Dendritic cell treated with granulocyte-macrophage colony-stimulating factor and Interleukin-4, amounts not matched to agents 40 ng/mL and 50 ng/mL, for 4 days (primary cell): ENCODE measurements at regions not wholly inside any gene's neighbourhood (a gene's known extent, or its start where the extent isn't known, plus 50 kb on each side); places are given as distances from the start of the nearest gene placed in this dataset.

Experiments
- H3K27ac Mint-ChIP-seq: one replicate; pipeline ENCODE4 v1.8.0; 2022; ENCODE audit warnings: mild to moderate bottlenecking, mixed read lengths
- H3K27me3 Mint-ChIP-seq: one replicate; pipeline ENCODE4 v1.8.0; 2022; ENCODE audit warnings: mild to moderate bottlenecking, mixed read lengths
- H3K36me3 Mint-ChIP-seq: one replicate; pipeline ENCODE4 v1.8.0; 2022; ENCODE audit warnings: low read depth, mixed read lengths
- H3K4me1 Mint-ChIP-seq: one replicate; pipeline ENCODE4 v1.8.0; 2022; ENCODE audit warnings: low read depth, mixed read lengths
- H3K4me3 Mint-ChIP-seq: one replicate; pipeline ENCODE4 v1.8.0; 2022; ENCODE audit warnings: mild to moderate bottlenecking, moderate library complexity, mixed read lengths
- H3K9me3 Mint-ChIP-seq: one replicate; pipeline ENCODE4 v1.8.0; 2022; ENCODE audit warnings: mixed read lengths
- intact Hi-C: fragments of 100-400 bp; cut with micrococcal nuclease; formaldehyde crosslinking; loops from one replicate; pipeline ENCODE4 v1.15.0; 2022

DNA sequence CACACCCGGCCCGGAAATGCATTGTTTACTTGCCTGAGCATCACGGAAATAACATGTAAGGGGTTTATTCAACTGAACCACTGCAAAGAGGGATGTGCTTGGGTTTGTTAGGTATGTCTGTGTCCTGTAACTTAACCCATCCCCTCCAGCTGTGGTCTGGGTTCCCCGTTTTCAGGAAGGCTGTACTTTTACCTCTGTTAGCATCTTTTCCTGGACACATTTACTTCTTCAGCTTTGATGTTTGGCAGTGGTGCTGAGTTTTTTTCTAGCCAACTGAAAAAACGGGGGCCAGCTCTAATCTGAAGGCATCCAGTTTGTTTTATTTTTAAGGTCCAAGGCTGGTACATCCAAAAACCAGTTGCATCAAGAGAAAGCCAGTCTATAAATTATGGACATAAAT lies 561.8 kb downstream of the BNC2 start:
- no peak overlapping the region for H3K27ac Mint-ChIP-seq
- no peaks in the 10 kb centered on the region for H3K9me3 Mint-ChIP-seq
- H3K4me1 Mint-ChIP-seq: no peaks in the 10 kb centered on the region
- intact Hi-C loops: no loop called here
- H3K27me3 Mint-ChIP-seq: peaks cover 36% of the 10 kb centered on the region
- no peak overlapping the region for H3K4me3 Mint-ChIP-seq
- H3K36me3 Mint-ChIP-seq: no peaks in the 10 kb centered on the region

- Mint-ChIP-seq H3K9me3 (no peaks in the 10 kb centered on the region), H3K36me3 (no peaks in the 10 kb centered on the region), H3K27ac (no peak overlapping the region), H3K27me3 (peaks cover 33% of the 10 kb centered on the region), H3K4me3 (no peak overlapping the region), H3K4me1 (no peaks in the 10 kb centered on the region)
- intact Hi-C loops: no loop called here
Observed at GRCh38 chr9:16309082-16309468, 561.4 kb downstream of the BNC2 start.

GRCh38 chr9:16309469-16310271 lies 560.8 kb downstream of the BNC2 start:
- intact Hi-C loops: no loop called here
- H3K27ac Mint-ChIP-seq: no peak overlapping the region
- no peaks in the 10 kb centered on the region for H3K4me1 Mint-ChIP-seq
- H3K4me3 Mint-ChIP-seq: no peak overlapping the region
- H3K27me3 Mint-ChIP-seq: peaks cover 32% of the 10 kb centered on the region
- no peaks in the 10 kb centered on the region for H3K9me3 Mint-ChIP-seq
- H3K36me3 Mint-ChIP-seq: no peaks in the 10 kb centered on the region

GRCh38 chr9:16310278-16311110 lies 560.0 kb downstream of the BNC2 start:
- Mint-ChIP-seq H3K36me3 (no peaks in the 10 kb centered on the region), H3K9me3 (no peaks in the 10 kb centered on the region), H3K4me1 (no peaks in the 10 kb centered on the region), H3K27ac (no peak overlapping the region), H3K27me3 (peaks cover 33% of the 10 kb centered on the region), H3K4me3 (no peak overlapping the region)
- intact Hi-C loops: no loop called here

DNA sequence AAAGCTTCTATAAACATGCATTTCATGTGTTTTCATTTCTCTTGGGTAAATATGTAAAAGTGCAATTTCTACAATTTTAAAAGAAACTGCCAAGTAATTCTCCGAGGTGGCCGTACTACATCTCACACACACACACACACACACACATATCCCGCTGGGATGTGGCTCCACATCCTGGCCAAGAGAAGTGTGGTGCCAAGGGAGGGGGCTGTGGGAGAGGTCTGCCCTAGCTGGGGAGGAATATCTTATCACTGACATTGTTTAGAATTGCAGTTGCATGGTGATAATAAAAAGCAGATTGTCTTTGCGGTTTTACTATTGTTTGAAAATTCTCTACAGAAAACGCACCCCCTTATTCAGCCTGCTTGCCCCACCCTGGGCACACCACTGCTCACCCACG lies 558.4 kb downstream of the BNC2 start:
- no peaks in the 10 kb centered on the region for H3K36me3 Mint-ChIP-seq
- no peak overlapping the region for H3K27ac Mint-ChIP-seq
- H3K27me3 Mint-ChIP-seq: peaks cover 30% of the 10 kb centered on the region
- intact Hi-C loops: no loop called here
- H3K9me3 Mint-ChIP-seq: no peaks in the 10 kb centered on the region
- no peak overlapping the region for H3K4me3 Mint-ChIP-seq
- no peaks in the 10 kb centered on the region for H3K4me1 Mint-ChIP-seq

DNA sequence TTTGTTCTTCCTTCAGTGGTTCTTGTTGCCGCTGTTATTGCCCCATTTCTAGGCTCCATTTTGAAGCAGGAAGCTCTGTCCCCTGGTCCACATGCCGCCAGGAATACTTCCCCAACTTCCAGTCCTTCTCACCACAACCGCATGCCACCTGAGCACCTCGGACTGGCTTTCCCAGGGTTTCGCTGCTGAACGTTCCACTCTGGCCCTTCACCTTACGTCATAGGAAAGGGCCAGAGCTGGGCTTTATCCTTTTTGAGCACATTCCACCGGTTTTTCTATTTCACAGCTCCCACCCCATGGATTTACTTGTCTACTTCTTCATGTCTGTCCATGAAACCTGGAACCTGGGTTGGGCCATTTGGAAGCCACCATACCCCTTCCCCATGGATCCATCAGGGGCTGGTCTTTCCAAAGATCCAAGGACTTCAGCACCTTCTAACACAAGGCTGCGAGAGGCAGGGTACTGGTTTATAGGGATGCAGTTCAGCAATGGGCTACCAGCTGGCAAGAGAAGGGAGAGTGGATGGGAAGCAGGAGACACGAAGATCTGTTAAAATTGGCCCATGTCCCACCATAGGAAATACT lies 557.4 kb downstream of the BNC2 start:
- H3K4me1 Mint-ChIP-seq: no peaks in the 10 kb centered on the region
- H3K4me3 Mint-ChIP-seq: no peak overlapping the region
- H3K36me3 Mint-ChIP-seq: no peaks in the 10 kb centered on the region
- H3K27me3 Mint-ChIP-seq: peaks cover 30% of the 10 kb centered on the region
- H3K27ac Mint-ChIP-seq: no peak overlapping the region
- H3K9me3 Mint-ChIP-seq: no peaks in the 10 kb centered on the region
- intact Hi-C loops: no loop called here

GRCh38 chr9:16314476-16314875 lies 556.0 kb downstream of the BNC2 start:
- Mint-ChIP-seq H3K9me3 (no peaks in the 10 kb centered on the region), H3K27me3 (peaks cover 29% of the 10 kb centered on the region), H3K36me3 (no peaks in the 10 kb centered on the region), H3K27ac (no peak overlapping the region), H3K4me3 (no peak overlapping the region), H3K4me1 (no peaks in the 10 kb centered on the region)
- intact Hi-C loops: no loop called here

- Mint-ChIP-seq H3K27me3 (peaks cover 27% of the 10 kb centered on the region), H3K4me3 (no peak overlapping the region), H3K36me3 (no peaks in the 10 kb centered on the region), H3K27ac (no peak overlapping the region), H3K9me3 (no peaks in the 10 kb centered on the region), H3K4me1 (no peaks in the 10 kb centered on the region)
- intact Hi-C loops: no loop called here
Observed at GRCh38 chr9:16315720-16316119, 554.8 kb downstream of the BNC2 start.

GRCh38 chr9:16316456-16316855 lies 554.0 kb downstream of the BNC2 start:
- Mint-ChIP-seq H3K9me3 (no peaks in the 10 kb centered on the region), H3K36me3 (no peaks in the 10 kb centered on the region), H3K4me1 (no peaks in the 10 kb centered on the region), H3K4me3 (no peak overlapping the region), H3K27me3 (peaks cover 27% of the 10 kb centered on the region), H3K27ac (no peak overlapping the region)
- intact Hi-C loops: no loop called here

- H3K27ac Mint-ChIP-seq: no peak overlapping the region
- H3K27me3 Mint-ChIP-seq: peaks cover 27% of the 10 kb centered on the region
- no peaks in the 10 kb centered on the region for H3K9me3 Mint-ChIP-seq
- no peaks in the 10 kb centered on the region for H3K36me3 Mint-ChIP-seq
- intact Hi-C loops: no loop called here
- H3K4me1 Mint-ChIP-seq: no peaks in the 10 kb centered on the region
- H3K4me3 Mint-ChIP-seq: no peak overlapping the region
Observed at GRCh38 chr9:16316911-16317817, 553.3 kb downstream of the BNC2 start.

- intact Hi-C loops: no loop called here
- H3K4me1 Mint-ChIP-seq: peaks cover 5% of the 10 kb centered on the region
- no peaks in the 10 kb centered on the region for H3K9me3 Mint-ChIP-seq
- H3K27me3 Mint-ChIP-seq: peaks cover 24% of the 10 kb centered on the region
- H3K27ac Mint-ChIP-seq: no peak overlapping the region
- no peaks in the 10 kb centered on the region for H3K36me3 Mint-ChIP-seq
- no peak overlapping the region for H3K4me3 Mint-ChIP-seq
Observed at GRCh38 chr9:16318516-16319060, 551.9 kb downstream of the BNC2 start.

DNA sequence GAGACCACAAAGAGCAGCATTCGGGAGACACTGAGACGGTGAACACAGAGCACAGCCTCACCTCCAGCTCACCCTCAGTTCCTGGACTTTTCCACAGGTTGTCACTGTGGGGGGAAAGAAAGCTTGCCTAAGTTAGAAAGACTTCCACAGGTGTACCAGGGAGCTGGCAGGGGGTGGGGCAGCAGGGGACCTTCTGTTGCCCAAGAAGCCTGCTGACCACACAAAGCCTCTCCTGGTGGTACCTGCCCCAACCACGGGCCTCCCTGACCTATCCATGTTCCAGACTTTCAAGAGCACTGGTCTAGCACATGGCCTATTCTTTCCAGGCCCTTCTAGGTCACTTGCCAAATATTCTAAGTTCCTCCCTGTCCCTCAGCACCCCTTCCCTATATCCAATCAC lies 550.8 kb downstream of the BNC2 start:
- Mint-ChIP-seq H3K27me3 (peaks cover 22% of the 10 kb centered on the region), H3K36me3 (no peaks in the 10 kb centered on the region), H3K27ac (peak overlapping the region; percentile 13), H3K4me1 (peaks cover 5% of the 10 kb centered on the region), H3K4me3 (no peak overlapping the region), H3K9me3 (no peaks in the 10 kb centered on the region)
- intact Hi-C loops: no loop called here

- Mint-ChIP-seq H3K4me3 (no peak overlapping the region), H3K27ac (peak overlapping the region; percentile 13), H3K9me3 (no peaks in the 10 kb centered on the region), H3K27me3 (peaks cover 15% of the 10 kb centered on the region), H3K4me1 (peaks cover 5% of the 10 kb centered on the region), H3K36me3 (no peaks in the 10 kb centered on the region)
- intact Hi-C loops: no loop called here
Observed at GRCh38 chr9:16320338-16320902, 550.0 kb downstream of the BNC2 start.
